ENCODE measurements at regions not wholly inside any gene's neighbourhood (a gene's known extent, or its start where the extent isn't known, plus 50 kb on each side); places are given as distances from the start of the nearest gene placed in this dataset.

DNA sequence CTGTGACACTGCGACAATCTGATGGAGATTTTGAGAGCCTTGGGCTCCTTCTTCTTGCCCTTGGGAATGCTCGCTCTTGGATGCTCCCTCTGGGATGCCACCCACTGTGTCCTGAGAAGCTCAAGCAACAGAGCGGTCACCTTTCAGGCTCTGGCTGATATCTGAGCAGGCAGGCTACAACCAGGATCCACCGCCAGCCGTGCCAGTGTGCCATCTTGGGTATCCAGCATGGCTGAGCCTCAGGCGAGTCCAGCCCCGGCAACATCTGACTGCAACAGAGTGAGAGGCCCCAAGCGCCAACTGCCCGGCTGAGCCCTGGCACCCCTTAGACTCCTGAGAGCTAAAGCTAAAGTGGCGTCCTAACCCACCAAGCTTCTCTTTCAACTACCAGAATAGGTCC, 202.1 kb downstream of the IRX2 start (continued):
- TF ChIP-seq TCF12 (IDR thresholded peaks at IDR 0.05; ENCODE audit: low read depth, low read length), result no peak
- no peak for TF ChIP-seq EGR1 (IDR thresholded peaks at IDR 0.05; ENCODE audit: borderline replicate concordance, low read depth, low read length)
- no peak for TF ChIP-seq BRCA1 (IDR thresholded peaks at IDR 0.05; ENCODE audit: low read depth, low read length)
- TF ChIP-seq CHD2 (IDR thresholded peaks at IDR 0.05; ENCODE audit: low read length), result no peak

Data from H1 (cell line).